Stomach (tissue), 8 donors: ENCODE measurements at regions not wholly inside any gene's neighbourhood (a gene's known extent, or its start where the extent isn't known, plus 50 kb on each side); places are given as distances from the start of the nearest gene placed in this dataset.
A peak's percentile ranks its signal among the peaks of the same experiment; 100 is the strongest.

Source experiments
- DNase-seq, 2 donors: peaks; one replicate each; pipeline versions ENCODE4 v3.0.0 to v3.0.0-alpha.2; 2013 to 2019
- H3K27ac ChIP-seq, 5 donors: fragments of 200-600 bp in 4 of 5; sonication (generic) in 4 of 5; one replicate each; pipeline ENCODE4 v1.5.1; 2013 to 2019; ENCODE audit warnings: mild to moderate bottlenecking in 1 of 5, moderate library complexity in 1 of 5
- H3K27me3 ChIP-seq, 3 donors: fragments of 200-600 bp; sonication (generic); one replicate each; pipeline ENCODE4 v1.5.1; 2017 to 2019; ENCODE audit warnings: mixed run types in 1 of 3
- H3K36me3 ChIP-seq, 4 donors: fragments of 200-600 bp; sonication (generic); 1 replicate in 3 of 4; 2 replicates in 1 of 4; pipeline ENCODE4 v1.5.1; 2016 to 2019
- H3K4me1 ChIP-seq, 4 donors: fragments of 200-600 bp; sonication (generic); one replicate each; pipeline ENCODE4 v1.5.1; 2016 to 2019
- H3K4me3 ChIP-seq, 4 donors: fragments of 200-600 bp; sonication (generic) in 3 of 4; one replicate each; pipeline ENCODE4 v1.5.1; 2016 to 2019; ENCODE audit warnings: mild to moderate bottlenecking in 1 of 4
- H3K9me3 ChIP-seq, 4 donors: fragments of 200-600 bp; sonication (generic); one replicate each; pipeline ENCODE4 v1.5.1; 2016 to 2019
- CTCF ChIP-seq, 7 experiments: fragments of 450-650 bp in 4 of 7; fragments of 200-600 bp in 3 of 7; sonication (generic) in 3 of 7; IDR thresholded peaks; one replicate each; pipeline ENCODE4 v1.5.1; 2016 to 2019; ENCODE audit warnings: antibody characterized with exemption in 7 of 7, control low read depth in 2 of 7, mild to moderate bottlenecking in 1 of 7
- EP300 ChIP-seq: sonication (generic); formaldehyde crosslinking; IDR thresholded peaks from one replicate; pipeline ENCODE4 v1.6.1; 2017; ENCODE audit warnings: antibody characterized with exemption
- POLR2A ChIP-seq, 4 donors: fragments of 450-650 bp; IDR thresholded peaks; one replicate each; pipeline ENCODE4 v1.6.1; 2016; ENCODE audit warnings: antibody characterized with exemption in 4 of 4, control low read depth in 2 of 4, mild to moderate bottlenecking in 1 of 4, moderate library complexity in 1 of 4
- POLR2AphosphoS5 ChIP-seq, 3 donors: sonication (generic); formaldehyde crosslinking; IDR thresholded peaks; one replicate each; pipeline ENCODE4 v1.6.1; 2016; ENCODE audit warnings: antibody characterized with exemption in 3 of 3
- WGBS, 5 donors: extraction: QIAGEN DNeasy Blood & Tissue Kit in 3 of 5; methylation state at CpG; one replicate each; pipeline versions ENCODE4 v1.1.5 to v1.1.7; 2013 to 2018; 5-methylcytosine and 5-hydroxymethylcytosine counted together
- intact Hi-C: fragments of 100-400 bp; cut with DNase I; formaldehyde crosslinking; loops from one replicate; pipeline ENCODE4 v1.15.1; 2023; ENCODE audit warnings: low total_unique reads
- donor health status: healthy with polysubstance abuse.
- donor health status: Bipolar disorder and iron deficiency.
- donor health status: healthy.

GRCh38 chr2:145501920-145502319, 982.0 kb upstream of the ZEB2 start:
- H3K27ac ChIP-seq = no peak overlapping the region
- H3K4me1 ChIP-seq = no peaks in the 10 kb centered on the region
- 92 to 97% (median 95%) methylated on average over 3 of the region's 3 CpGs for WGBS, 5 donors
- H3K4me3 ChIP-seq = no peak overlapping the region
- intact Hi-C loops = no loop called here
- no peaks in the 10 kb centered on the region for H3K27me3 ChIP-seq
- H3K36me3 ChIP-seq = no peaks in the 10 kb centered on the region
- H3K9me3 ChIP-seq = no peaks in the 10 kb centered on the region
- TF ChIP-seq POLR2A (IDR thresholded peaks at IDR 0.05) = no peak
- TF ChIP-seq CTCF (IDR thresholded peaks at IDR 0.05) = no peak
- no peak for TF ChIP-seq EP300
- no peak for TF ChIP-seq POLR2AphosphoS5 (IDR thresholded peaks at IDR 0.05)
- no peak for DNase-seq

- H3K9me3 ChIP-seq = peaks cover 0 to 5% (median 0%) of the 10 kb centered on the region in 4 donors
- H3K27ac ChIP-seq = no peak overlapping the region
- peak in 1 of 2 donors; percentile 12 for DNase-seq
- H3K4me3 ChIP-seq = no peak overlapping the region
- no peaks in the 10 kb centered on the region for H3K4me1 ChIP-seq
- WGBS, 5 donors = 70 to 82% (median 75%) methylated on average over 3 of the region's 3 CpGs
- no peaks in the 10 kb centered on the region for H3K27me3 ChIP-seq
- H3K36me3 ChIP-seq = no peaks in the 10 kb centered on the region
- intact Hi-C loops = no loop called here
- TF ChIP-seq POLR2AphosphoS5 (IDR thresholded peaks at IDR 0.05) (no peak), POLR2A (IDR thresholded peaks at IDR 0.05) (no peak), EP300 (no peak), CTCF (IDR thresholded peaks at IDR 0.05) (no peak)
Measured at GRCh38 chr2:145495590-145495989, 975.7 kb upstream of the ZEB2 start.

- WGBS, 5 donors = 79 to 89% (median 81%) methylated on average over 1 of the region's 1 CpG
- no peaks in the 10 kb centered on the region for H3K36me3 ChIP-seq
- no peaks in the 10 kb centered on the region for H3K27me3 ChIP-seq
- DNase-seq = no peak
- TF ChIP-seq POLR2AphosphoS5 (IDR thresholded peaks at IDR 0.05) = no peak
- TF ChIP-seq CTCF (IDR thresholded peaks at IDR 0.05) = no peak
- TF ChIP-seq POLR2A (IDR thresholded peaks at IDR 0.05) = no peak
- no peak for TF ChIP-seq EP300
- H3K4me1 ChIP-seq = no peaks in the 10 kb centered on the region
- intact Hi-C loops = no loop called here
- no peak overlapping the region for H3K27ac ChIP-seq
- H3K9me3 ChIP-seq = peaks cover 0 to 5% (median 0%) of the 10 kb centered on the region in 4 donors
- no peak overlapping the region for H3K4me3 ChIP-seq
Measured at GRCh38 chr2:145494441-145494840, 974.5 kb upstream of the ZEB2 start.

- intact Hi-C loops = no loop called here
- peaks cover 0 to 5% (median 0%) of the 10 kb centered on the region in 4 donors for H3K9me3 ChIP-seq
- no peaks in the 10 kb centered on the region for H3K4me1 ChIP-seq
- no peaks in the 10 kb centered on the region for H3K27me3 ChIP-seq
- 92 to 98% (median 94%) methylated on average over 3 of the region's 3 CpGs for WGBS, 5 donors
- DNase-seq = no peak
- H3K4me3 ChIP-seq = no peak overlapping the region
- TF ChIP-seq POLR2AphosphoS5 (IDR thresholded peaks at IDR 0.05) (no peak), EP300 (no peak), CTCF (IDR thresholded peaks at IDR 0.05) (no peak)
- no peaks in the 10 kb centered on the region for H3K36me3 ChIP-seq
- H3K27ac ChIP-seq = no peak overlapping the region
Measured at GRCh38 chr2:145488571-145488970, 968.7 kb upstream of the ZEB2 start.
